Uterus (tissue), 2 donors: ENCODE measurements at regions not wholly inside any gene's neighbourhood (a gene's known extent, or its start where the extent isn't known, plus 50 kb on each side); places are given as distances from the start of the nearest gene placed in this dataset.

Experiments used
- POLR2A ChIP-seq, 2 donors: fragments of 450-650 bp; IDR thresholded peaks; one replicate each; pipeline ENCODE4 v1.6.1; 2016; ENCODE audit warnings: antibody characterized with exemption in 2 of 2, mild to moderate bottlenecking in 1 of 2, moderate library complexity in 1 of 2
- TF ChIP-seq, protein P1 (sequence below), 4 experiments: fragments of 200-600 bp in 2 of 4; fragments of 450-650 bp in 2 of 4; sonication (generic) in 2 of 4; IDR thresholded peaks; one replicate each; pipeline ENCODE4 v1.5.1; 2016 to 2019; ENCODE audit warnings: antibody characterized with exemption in 4 of 4, mild to moderate bottlenecking in 2 of 4, moderate library complexity in 1 of 4

DNA sequence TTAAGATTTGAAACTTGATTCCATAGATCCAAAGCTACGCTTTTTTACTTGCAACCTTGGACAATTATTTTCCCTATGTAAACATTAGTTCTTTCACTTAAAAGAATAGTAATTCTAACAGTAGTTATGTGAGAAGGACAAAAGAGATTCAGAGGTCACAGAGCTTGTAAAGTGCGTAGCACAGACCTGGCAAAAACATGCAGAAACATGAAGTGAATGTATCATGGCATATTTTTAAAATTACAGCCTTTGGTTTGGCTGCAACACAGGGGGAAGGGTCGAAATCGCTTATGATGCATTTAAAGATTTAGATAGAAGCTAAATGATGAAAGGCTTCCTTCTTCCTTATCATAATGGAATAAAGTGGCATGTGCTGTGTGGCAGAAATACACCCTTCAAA lies 1068.8 kb downstream of the ARAP2 start:
- TF ChIP-seq, protein P1, sequence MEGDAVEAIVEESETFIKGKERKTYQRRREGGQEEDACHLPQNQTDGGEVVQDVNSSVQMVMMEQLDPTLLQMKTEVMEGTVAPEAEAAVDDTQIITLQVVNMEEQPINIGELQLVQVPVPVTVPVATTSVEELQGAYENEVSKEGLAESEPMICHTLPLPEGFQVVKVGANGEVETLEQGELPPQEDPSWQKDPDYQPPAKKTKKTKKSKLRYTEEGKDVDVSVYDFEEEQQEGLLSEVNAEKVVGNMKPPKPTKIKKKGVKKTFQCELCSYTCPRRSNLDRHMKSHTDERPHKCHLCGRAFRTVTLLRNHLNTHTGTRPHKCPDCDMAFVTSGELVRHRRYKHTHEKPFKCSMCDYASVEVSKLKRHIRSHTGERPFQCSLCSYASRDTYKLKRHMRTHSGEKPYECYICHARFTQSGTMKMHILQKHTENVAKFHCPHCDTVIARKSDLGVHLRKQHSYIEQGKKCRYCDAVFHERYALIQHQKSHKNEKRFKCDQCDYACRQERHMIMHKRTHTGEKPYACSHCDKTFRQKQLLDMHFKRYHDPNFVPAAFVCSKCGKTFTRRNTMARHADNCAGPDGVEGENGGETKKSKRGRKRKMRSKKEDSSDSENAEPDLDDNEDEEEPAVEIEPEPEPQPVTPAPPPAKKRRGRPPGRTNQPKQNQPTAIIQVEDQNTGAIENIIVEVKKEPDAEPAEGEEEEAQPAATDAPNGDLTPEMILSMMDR (IDR thresholded peaks at IDR 0.05) = no peak
- TF ChIP-seq POLR2A (IDR thresholded peaks at IDR 0.05) = no peak
